Body of pancreas (tissue), 4 donors: ENCODE measurements at regions not wholly inside any gene's neighbourhood (a gene's known extent, or its start where the extent isn't known, plus 50 kb on each side); places are given as distances from the start of the nearest gene placed in this dataset.

Experiments used
- ATAC-seq: fragments of 150-250 bp; one replicate; pipeline ENCODE4 v1.9.1; 2016
- DNase-seq, 4 donors: peaks; one replicate each; pipeline ENCODE4 v3.0.0-alpha.2; 2019
- H3K27ac ChIP-seq, 4 donors: fragments of 200-600 bp; sonication (generic); 1 replicate in 3 of 4; 2 replicates in 1 of 4; pipeline versions ENCODE4 v1.5.1 to v1.6.1; 2016 to 2019; ENCODE audit warnings: mild to moderate bottlenecking in 1 of 4, mixed read lengths in 1 of 4, moderate library complexity in 1 of 4
- H3K27me3 ChIP-seq, 2 donors: fragments of 200-600 bp; sonication (generic); one replicate each; pipeline ENCODE4 v1.6.0; 2016; ENCODE audit warnings: mild to moderate bottlenecking in 1 of 2
- H3K36me3 ChIP-seq, 2 donors: fragments of 200-600 bp; sonication (generic); replicated peaks in 1 of 2; 2 replicates each; pipeline ENCODE4 v1.5.1; 2016; ENCODE audit warnings: low read depth in 2 of 2; ENCODE audit not compliant: insufficient read depth in 1 of 2
- H3K4me1 ChIP-seq: fragments of 200-600 bp; sonication (generic); one replicate; pipeline ENCODE4 v1.6.0; 2016
- H3K4me3 ChIP-seq, 2 donors: fragments of 200-600 bp; sonication (generic); 1 replicate in 1 of 2; 2 replicates in 1 of 2; pipeline ENCODE4 v1.5.1; 2016 to 2019
- H3K9me3 ChIP-seq, 3 donors: fragments of 200-600 bp; sonication (generic); 1 replicate in 2 of 3; 2 replicates in 1 of 3; pipeline ENCODE4 v1.5.1; 2016
- CTCF ChIP-seq, 7 experiments: fragments of 450-650 bp in 4 of 7; fragments of 200-600 bp in 3 of 7; sonication (generic) in 3 of 7; IDR thresholded peaks; one replicate each; pipeline ENCODE4 v1.5.1; 2016 to 2019; ENCODE audit warnings: antibody characterized with exemption in 7 of 7
- POLR2A ChIP-seq, 3 donors: fragments of 450-650 bp; IDR thresholded peaks; one replicate each; pipeline ENCODE4 v1.6.1; 2016; ENCODE audit warnings: antibody characterized with exemption in 3 of 3, mild to moderate bottlenecking in 2 of 3
- WGBS, 2 donors: methylation state at CpG; one replicate each; pipeline ENCODE4 v1.1.5; 2017; 5-methylcytosine and 5-hydroxymethylcytosine counted together
- intact Hi-C: fragments of 100-400 bp; cut with DNase I; formaldehyde crosslinking; loops from one replicate; pipeline ENCODE4 v1.15.1; 2023

- Histone ChIP-seq H3K9me3 (no peaks in the 10 kb centered on the region), H3K4me3 (no peak overlapping the region), H3K4me1 (no peaks in the 10 kb centered on the region), H3K27me3 (no peaks in the 10 kb centered on the region), H3K27ac (no peak overlapping the region), H3K36me3 (no peaks in the 10 kb centered on the region)
- no peak for TF ChIP-seq CTCF (IDR thresholded peaks at IDR 0.05)
- TF ChIP-seq POLR2A (IDR thresholded peaks at IDR 0.05): no peak
- DNase-seq (no peak), ATAC-seq (no peak)
- 58 to 86% methylated on average over 2 of the region's 2 CpGs for WGBS, 2 donors
- intact Hi-C loops: no loop called here
These were observed 140.5 kb upstream of the GYPC start for GRCh38 chr2:126515471-126515870.

DNA sequence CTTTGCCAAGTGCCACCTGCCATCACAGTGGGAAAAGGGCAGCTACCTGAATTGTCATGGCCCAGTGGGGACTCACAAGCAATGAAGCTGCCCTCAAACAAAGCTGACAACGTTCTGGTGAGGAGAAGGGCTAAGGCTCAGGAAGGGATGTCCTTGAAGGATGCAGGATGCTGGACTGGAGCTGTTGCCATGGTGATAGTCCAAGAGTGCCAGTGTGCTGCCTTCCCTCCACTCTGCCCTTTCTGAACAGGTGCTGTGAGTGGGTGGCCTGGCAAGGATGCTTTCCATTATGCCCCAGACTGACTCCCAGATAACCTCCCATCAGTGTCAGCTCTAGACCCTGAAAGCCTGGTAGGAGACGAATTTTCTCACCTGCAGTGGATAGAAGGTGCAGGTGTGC, 137.8 kb upstream of the GYPC start:
- no peaks in the 10 kb centered on the region for H3K36me3 ChIP-seq
- DNase-seq (no peak), ATAC-seq (no peak)
- TF ChIP-seq CTCF (IDR thresholded peaks at IDR 0.05): no peak
- no peak for TF ChIP-seq POLR2A (IDR thresholded peaks at IDR 0.05)
- 11 to 29% methylated on average over 1 to 2 of the region's 2 CpGs for WGBS, 2 donors
- H3K4me3 ChIP-seq: no peak overlapping the region
- intact Hi-C loops: no loop called here
- no peak overlapping the region for H3K27ac ChIP-seq
- no peaks in the 10 kb centered on the region for H3K27me3 ChIP-seq
- no peaks in the 10 kb centered on the region for H3K4me1 ChIP-seq
- H3K9me3 ChIP-seq: no peaks in the 10 kb centered on the region

GRCh38 chr2:126527836-126528490, 128.0 kb upstream of the GYPC start:
- peak; percentile 60 to 75 (median 66) for DNase-seq
- Histone ChIP-seq H3K9me3 (no peaks in the 10 kb centered on the region), H3K4me1 (no peaks in the 10 kb centered on the region), H3K27ac (no peak overlapping the region), H3K27me3 (no peaks in the 10 kb centered on the region), H3K4me3 (no peak overlapping the region), H3K36me3 (no peaks in the 10 kb centered on the region)
- ATAC-seq: peak; percentile 47
- intact Hi-C loops: no loop called here
- TF ChIP-seq POLR2A (IDR thresholded peaks at IDR 0.05) (no peak), CTCF (IDR thresholded peaks at IDR 0.05) (peak; percentile 17 to 55 (median 48))
- 58 to 65% methylated on average over 8 of the region's 8 CpGs for WGBS, 2 donors

DNA sequence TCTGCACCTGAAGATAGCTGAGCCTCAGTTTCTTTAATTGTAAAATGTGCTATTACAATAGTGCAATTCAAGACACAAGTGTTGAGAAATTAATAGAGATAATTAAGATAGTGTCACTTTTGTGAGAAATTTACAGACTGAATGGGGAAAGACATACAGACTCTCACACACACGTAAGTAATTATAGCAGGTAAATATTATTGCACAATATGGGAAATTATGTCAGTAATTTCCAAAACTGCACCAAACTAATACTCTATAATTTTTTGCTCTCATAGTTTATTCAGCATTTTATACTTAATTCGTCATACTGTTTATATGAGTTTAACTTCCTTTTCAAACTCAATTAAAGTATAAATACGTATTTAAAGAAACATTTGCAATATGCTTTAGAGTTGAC, 124.9 kb upstream of the GYPC start:
- Histone ChIP-seq H3K36me3 (no peaks in the 10 kb centered on the region), H3K27ac (no peak overlapping the region), H3K27me3 (no peaks in the 10 kb centered on the region), H3K9me3 (no peaks in the 10 kb centered on the region), H3K4me3 (no peak overlapping the region), H3K4me1 (no peaks in the 10 kb centered on the region)
- no peak for ATAC-seq
- intact Hi-C loops: loop anchor here (10.0 kb wide), 1 partner anchor 244 kb away; no protein-coding TSS in a partner anchor
- no peak for TF ChIP-seq CTCF (IDR thresholded peaks at IDR 0.05)
- no peak for TF ChIP-seq POLR2A (IDR thresholded peaks at IDR 0.05)
- 68 to 71% methylated on average over 3 of the region's 3 CpGs for WGBS, 2 donors
- no peak for DNase-seq

DNA sequence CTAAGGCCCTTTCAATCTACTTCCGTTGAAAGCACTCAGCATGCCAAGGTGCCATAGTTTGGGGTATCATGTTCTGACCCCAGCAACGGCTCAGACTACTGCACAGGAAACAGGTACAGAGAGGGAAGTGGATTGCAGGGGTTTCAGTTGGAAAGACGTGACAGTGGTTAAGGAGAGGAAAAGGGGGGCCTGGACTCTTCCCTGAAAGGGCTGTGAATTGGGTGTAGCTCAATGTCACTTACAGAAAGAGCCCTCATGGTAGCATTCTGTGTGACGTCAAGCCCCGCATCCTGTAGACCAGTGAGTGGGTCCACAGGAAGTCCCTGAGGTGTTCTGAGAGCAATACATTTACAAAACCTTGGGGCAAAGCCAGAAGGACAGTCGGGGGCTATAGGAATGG, 121.5 kb upstream of the GYPC start:
- no peak overlapping the region for H3K4me3 ChIP-seq
- ATAC-seq: no peak
- 44 to 71% methylated on average over 6 of the region's 6 CpGs for WGBS, 2 donors
- H3K9me3 ChIP-seq: no peaks in the 10 kb centered on the region
- TF ChIP-seq CTCF (IDR thresholded peaks at IDR 0.05): no peak
- TF ChIP-seq POLR2A (IDR thresholded peaks at IDR 0.05): no peak
- no peak for DNase-seq
- no peaks in the 10 kb centered on the region for H3K27me3 ChIP-seq
- intact Hi-C loops: loop anchor here (10.0 kb wide), 1 partner anchor 240 kb away; no protein-coding TSS in a partner anchor
- H3K27ac ChIP-seq: no peak overlapping the region
- no peaks in the 10 kb centered on the region for H3K36me3 ChIP-seq
- no peaks in the 10 kb centered on the region for H3K4me1 ChIP-seq
